KBM-7 (cell line): ENCODE measurements at regions not wholly inside any gene's neighbourhood (a gene's known extent, or its start where the extent isn't known, plus 50 kb on each side); places are given as distances from the start of the nearest gene placed in this dataset.

Source experiments
- DNase-seq: peaks from one replicate; pipeline ENCODE4 v3.0.0-alpha.2; 2015
- in situ Hi-C: fragments of 300-500 bp; cut with MboI; formaldehyde crosslinking; loops from 2 replicates; pipeline ENCODE4 v1.14.3; 2020; ENCODE audit warnings: low sequenced_read_pairs, low pct_unique_long_range_greater_than_20kb, mixed read lengths

DNA sequence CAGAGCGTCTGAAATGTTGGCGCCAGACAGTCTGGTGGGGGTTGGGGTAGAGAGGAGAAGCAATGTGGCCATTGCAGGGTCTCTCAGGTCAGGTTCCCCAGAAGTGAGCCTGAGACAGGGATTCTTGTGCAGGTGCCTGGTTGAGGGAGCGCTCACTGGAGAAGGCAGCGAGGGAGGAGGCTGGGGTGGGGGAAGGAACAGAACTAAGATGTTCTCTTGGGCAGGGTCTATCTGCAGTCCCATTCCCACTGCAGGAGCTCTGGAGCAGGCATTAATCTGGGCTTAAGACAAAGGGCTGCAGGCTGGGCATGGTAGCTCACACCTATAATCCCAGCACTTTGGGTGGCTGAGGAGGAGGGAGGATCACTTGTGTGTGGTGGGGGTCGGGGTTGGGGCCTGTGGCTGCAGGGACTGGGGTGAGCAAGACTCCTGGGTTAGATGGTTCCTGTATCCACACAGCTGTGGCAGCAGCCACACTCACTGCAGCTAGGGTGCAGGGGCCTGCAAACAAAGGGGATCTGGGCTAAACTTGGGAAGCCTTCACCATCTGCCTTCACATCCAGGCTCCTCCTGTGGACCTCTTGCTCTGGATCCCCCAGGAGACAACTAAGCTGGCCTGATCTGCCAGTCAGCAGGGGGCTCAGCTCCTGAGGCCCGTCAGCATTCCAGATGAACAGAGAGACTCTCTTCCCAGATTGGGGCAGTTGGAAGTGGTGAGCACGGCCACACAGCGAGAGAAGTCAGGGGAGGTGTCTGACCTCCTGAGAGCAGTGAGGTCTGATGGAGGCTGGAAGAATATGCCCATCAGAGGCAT is 172.5 kb downstream of the ABHD5 start:
- no peak for DNase-seq
- in situ Hi-C loops = loop anchor here (25.0 kb wide), 1 partner anchor 324 kb away; no protein-coding TSS in a partner anchor

DNA sequence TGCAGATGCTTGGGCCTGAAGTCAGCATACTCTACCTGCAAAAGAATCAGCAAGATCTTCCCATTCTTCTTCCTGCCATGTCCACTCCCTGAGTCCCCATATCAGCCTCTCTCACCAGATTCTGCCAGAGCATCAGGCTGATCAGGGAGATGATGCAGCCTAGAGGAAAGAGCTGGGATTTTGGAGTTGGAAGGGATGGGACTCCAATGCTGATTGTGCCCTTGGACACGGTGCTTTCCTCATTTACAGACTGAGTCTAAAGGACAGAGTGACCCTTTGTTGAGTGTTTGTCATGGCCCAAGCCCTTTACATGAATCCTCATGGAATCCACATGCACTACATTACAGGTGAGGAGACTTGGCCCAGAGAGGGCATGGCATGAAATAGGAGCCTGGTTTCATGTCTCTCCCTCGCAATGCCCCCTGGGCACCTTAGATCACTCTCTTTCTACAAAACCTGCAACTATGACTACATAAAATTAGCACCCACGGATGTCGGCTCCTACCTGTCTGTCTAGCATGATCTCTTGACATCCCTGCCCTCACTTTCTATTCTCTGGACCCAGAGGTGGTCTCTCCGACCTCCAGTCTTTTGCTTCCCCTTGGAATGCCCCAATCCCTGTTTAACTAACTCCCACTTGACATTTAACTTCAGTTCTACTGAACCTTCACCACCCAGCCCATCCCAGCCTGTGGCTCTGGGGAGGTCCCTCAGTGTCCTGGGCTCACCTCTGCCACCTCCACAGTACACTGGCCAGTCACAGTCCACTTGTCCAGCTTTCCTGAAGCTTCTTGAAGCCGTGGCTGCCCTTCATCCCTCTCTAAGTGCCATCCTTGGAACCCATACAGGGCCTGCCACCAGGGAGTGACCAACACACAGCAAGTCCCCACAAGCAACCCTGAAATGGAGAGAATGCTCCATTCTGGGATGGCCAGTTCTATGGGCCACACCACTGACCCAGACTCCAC is 173.5 kb downstream of the ABHD5 start:
- no peak for DNase-seq
- in situ Hi-C loops = loop anchor here (25.0 kb wide), 1 partner anchor 323 kb away; no protein-coding TSS in a partner anchor

DNA sequence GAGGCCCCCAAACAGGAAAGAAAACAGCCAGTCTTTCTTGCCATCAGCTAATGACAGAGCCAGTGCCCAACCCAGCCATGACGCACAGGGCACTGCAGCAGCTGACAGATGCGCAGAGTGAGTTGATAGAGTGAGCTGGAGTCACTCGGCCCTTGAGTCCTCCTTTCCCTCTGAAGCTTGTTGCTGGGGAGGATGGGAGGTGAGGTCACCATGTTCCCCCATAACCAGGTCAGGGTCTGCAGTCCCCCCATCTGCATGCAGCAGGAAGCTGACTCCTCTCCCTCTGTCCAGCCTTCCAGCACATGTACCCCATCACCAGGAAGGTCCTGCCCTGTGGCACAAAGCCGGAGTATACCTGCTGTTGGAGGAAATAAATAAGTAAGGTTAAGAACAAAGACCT is 174.6 kb downstream of the ABHD5 start:
- DNase-seq = no peak
- in situ Hi-C loops = loop anchor here (25.0 kb wide), 1 partner anchor 322 kb away; no protein-coding TSS in a partner anchor

DNA sequence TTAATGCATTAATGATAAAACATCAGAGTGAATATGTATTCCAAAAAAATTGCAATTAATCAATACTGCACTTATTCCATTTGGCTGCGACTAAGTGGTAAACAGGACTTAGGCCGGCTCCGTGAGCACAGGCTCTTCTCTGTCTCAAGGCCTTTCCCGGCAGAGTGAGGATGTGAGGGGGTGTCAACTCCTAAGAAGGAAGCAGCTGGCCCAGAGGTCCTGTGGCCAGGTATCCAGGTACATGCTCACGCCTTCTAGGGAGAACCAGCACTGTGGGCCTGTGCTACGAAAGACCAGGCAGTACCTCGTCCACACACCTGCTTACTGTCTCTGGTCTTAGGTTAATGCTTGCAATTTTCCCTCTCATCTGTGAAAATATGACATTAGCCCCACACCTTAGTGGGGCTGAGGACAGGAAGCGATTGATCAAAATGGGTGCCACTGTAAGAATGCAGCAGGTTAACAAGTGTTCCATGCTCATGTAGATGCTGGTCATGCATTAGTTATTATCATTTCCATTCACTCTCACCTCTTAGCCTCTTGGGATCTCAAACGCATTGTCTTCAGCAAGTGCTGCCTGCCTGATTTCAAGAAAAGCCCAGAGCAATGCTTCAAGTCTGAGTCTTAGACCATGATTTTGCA is 175.3 kb downstream of the ABHD5 start:
- in situ Hi-C loops = loop anchor here (25.0 kb wide), 1 partner anchor 321 kb away; no protein-coding TSS in a partner anchor
- DNase-seq = no peak

DNA sequence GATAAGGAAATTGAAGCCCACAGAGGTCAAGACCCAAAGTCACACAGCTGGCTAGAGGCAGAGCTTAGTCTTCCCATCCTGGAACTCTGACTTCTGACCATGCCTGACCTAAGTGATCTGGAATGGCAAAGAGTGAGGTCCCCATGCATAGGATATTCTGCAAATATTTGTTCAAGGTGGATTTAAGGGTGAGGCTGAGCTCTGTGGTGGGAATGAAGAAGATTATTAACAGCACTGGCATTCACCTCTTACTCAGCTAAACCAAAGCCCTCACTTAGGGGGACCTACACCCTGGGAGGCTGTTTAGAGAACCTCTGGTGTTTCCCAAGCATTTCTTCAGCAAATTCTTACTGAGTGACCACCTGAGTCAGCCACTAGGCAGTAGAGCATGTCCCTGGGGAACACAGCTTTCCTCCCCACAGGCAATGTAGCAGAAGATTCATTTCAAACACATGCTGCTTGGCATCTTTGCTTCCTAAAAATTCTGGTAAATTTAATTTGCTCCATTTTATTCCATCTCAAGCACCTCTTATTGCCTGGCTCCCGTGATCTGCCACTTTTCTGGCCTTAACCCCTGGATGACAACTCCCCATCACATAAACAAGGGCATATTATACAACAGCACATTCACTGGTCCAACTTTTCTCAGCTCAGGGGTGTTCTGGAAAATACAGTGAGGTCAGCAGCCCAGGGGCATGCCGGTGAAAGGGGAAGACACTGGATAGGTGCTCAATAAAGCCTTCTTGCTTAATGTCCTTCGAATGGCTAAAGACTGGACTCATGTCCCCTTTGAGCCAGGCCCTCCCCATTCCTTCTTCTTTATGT is 176.0 kb downstream of the ABHD5 start:
- no peak for DNase-seq
- in situ Hi-C loops = loop anchor here (25.0 kb wide), 1 partner anchor 321 kb away; no protein-coding TSS in a partner anchor

DNA sequence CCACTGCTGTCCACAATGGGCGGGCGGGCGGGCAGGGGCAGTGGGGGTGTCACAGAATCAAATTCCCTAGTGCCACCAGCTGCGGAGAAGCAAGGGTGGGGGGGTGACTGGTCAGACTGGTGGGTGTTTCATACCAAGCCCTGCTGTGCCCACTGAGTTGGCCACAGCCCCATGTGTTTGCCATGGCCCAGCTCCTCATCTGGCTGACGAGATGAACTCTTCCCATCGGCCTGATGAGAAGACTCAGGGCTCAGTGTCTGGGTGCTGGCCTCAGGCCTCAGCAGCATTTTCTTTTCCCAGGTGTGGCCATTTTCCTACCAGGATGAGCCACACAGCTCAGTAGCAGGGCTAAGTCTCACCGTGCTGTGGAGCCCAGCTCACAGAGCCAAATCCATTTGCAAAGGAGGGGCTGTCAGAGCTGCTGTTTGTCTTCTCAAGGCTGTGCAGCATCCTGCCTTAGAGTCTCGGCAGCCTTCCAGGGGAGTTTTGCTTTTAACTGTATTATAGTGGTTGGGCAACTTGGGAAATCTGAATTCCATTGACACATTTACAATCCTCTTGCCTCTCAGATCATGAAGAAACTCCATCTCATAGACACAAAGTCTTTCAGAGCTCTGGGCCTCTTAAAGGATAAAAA is 176.8 kb downstream of the ABHD5 start:
- no peak for DNase-seq
- in situ Hi-C loops = loop anchor here (25.0 kb wide), 1 partner anchor 320 kb away; no protein-coding TSS in a partner anchor

DNA sequence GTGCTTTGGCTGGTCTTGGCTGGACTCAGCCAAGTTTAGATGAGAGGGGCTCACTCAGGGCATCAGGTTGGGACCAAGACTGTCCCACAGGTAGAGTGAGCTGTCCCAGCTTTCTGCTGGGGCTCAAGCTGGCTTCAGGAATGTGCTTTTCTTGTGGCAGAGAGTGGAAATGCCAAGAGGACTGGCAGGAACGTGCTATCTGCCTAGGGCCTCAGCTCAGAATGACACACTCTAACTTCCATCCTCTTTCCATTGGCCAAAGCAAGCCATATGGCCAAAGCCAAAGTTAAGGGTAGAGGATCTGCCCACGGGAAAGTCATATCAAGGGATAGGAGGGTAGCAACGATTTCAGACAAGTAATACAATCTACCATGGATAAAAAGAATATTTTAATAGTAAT is 178.8 kb downstream of the ABHD5 start:
- in situ Hi-C loops = loop anchor here (25.0 kb wide), 1 partner anchor 318 kb away; no protein-coding TSS in a partner anchor

DNA sequence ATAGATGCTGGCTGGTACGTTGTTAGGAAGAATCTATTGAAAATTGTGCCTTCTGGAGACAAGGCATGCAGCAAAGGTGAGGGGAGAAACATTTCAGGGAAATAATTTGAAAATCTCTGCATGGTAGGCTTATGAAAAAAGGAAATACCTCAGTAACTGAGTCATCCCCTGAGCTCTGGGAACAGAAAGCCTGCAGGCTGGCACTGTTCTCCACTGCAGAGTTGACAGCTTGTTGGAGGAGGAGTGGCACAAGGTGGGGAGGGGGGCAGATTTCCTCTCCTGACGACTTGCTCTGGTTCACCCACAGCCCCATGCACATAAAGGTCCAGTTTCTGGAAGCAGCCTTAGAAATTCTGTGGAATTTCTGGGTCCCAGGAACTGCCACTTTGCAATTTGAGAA is 179.4 kb downstream of the ABHD5 start:
- no peak for DNase-seq
- in situ Hi-C loops = loop anchor here (25.0 kb wide), 1 partner anchor 317 kb away; no protein-coding TSS in a partner anchor

More for the DNA sequence above, 178.8 kb downstream of the ABHD5 start:
- no peak for DNase-seq

DNA sequence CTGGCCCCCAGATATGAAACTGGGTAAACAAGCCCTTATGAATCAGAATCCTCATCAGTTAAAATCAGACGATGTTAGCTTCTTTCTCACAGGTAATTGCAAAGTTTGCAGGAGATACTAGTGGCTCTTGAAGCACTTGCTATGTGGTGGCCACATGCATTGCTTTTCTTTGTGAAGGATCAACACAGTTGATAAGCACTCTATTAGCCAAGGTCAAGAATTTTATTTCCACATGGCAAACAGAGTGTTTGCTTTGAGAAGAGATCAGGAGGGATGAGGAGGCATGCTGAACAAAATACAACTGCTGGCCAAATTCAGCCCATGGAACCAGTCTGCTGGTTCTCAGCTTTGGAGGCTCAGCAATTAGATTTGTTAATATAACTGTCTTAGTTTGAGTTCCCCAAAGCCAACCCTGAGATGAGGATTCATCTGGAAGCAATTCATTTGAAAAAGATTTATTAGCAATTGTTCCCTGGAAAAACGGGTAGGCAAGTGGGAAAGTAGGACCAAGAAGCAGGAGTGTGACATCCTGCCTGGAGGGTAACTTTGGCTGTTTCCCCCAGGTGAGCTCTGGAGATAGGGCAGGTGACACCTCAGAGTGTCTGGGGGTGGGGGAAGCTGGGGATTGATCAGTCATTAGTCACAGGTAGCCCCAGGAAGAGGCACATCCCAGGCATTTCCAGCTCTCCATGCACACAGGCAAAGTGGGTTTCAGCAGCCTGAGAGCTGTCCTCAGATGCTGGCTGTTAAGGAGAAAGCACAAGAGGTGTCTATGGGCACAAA is 180.3 kb downstream of the ABHD5 start:
- in situ Hi-C loops = loop anchor here (25.0 kb wide), 1 partner anchor 316 kb away; no protein-coding TSS in a partner anchor
- no peak for DNase-seq

DNA sequence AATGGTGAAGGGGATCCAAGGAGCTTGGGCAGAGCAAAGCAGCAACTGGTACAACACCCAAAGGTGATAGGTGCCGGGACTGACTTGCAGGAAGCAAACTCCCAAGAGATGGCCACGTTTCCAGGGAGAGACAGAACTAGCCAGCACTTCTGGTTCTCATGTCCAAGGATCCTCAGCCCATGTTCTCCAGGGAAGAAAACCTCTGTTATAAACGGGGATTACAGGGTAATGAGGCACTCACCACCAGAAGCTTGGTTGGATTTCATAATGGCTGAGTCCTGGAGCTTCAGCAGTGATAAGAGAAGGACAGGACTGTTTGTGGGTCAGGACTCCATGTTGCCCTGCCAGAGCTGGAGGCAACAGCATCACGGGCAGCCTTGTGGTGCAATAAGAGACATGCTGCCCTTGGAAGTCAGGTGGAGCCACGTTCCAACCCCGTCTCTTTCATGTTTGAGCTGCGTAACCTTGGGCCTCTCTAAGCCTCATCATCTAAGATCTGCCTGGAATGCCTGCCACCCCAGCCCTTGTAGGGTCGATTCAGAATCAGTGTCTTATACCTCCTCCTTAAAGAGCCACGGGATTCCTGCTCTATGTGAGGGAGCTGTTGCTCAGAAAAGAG is 181.0 kb downstream of the ABHD5 start:
- in situ Hi-C loops = loop anchor here (25.0 kb wide), 1 partner anchor 316 kb away; no protein-coding TSS in a partner anchor
- no peak for DNase-seq

DNA sequence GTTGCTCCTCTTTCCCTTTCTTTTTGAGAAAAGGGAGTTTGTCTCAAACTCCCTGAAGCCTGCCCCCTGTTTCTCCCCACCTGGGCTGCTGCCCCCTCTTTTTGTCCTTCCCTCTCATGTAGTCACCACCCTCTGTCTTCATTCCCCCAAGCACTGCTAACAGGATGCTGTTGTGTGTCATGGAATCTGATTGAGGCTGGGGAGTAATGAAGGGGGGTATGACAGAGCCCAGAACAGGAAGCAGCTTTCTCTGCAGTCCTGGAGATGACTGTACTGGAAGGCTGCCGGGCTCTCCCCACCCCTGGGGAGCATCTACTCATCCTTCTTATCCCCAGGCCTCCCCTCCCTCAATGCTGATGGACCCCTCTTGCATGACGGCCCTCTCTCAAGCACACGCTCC is 181.6 kb downstream of the ABHD5 start:
- no peak for DNase-seq
- in situ Hi-C loops = loop anchor here (25.0 kb wide), 1 partner anchor 315 kb away; no protein-coding TSS in a partner anchor

DNA sequence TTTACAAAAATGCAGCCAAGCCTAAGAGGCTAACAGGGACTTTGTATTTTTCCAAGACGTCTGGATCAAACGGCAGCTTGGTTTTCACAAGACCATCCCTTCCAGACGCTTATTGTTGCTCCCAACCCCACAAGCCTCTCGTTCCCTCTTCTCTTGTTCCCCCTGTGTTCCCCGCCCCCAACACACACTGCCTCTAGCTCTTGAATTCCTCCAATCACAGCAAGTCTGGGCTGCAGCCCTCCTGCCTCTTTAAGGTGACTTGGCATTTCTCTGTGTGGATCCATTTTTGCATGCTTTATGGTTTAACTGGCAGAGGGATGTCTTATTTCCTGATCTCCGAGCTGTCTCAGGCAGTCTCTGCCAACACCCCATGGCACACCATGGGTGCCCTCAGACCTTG is 182.2 kb downstream of the ABHD5 start:
- in situ Hi-C loops = loop anchor here (25.0 kb wide), 1 partner anchor 314 kb away; no protein-coding TSS in a partner anchor

DNA sequence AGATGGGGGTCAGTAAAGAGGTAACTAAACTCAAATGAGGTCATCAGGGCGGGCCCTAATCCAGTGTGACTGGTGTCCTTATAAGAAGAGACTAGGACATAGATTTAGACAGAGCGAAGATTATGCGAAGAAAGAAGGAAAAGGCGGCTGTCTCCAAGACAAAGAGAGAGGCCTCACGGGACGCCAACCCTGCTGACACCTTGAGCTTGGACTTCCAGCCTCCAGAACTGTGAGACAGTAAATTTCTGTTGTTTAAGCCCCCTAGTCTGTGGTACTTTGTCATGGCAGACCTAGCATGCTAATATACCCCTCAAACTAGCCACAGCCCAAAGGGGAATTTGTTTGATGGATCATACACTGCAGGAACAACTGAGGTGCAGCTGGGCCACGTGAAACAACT is 183.0 kb downstream of the ABHD5 start:
- in situ Hi-C loops = loop anchor here (25.0 kb wide), 1 partner anchor 314 kb away; no protein-coding TSS in a partner anchor
- DNase-seq = no peak

More for the DNA sequence above, 182.2 kb downstream of the ABHD5 start:
- no peak for DNase-seq

DNA sequence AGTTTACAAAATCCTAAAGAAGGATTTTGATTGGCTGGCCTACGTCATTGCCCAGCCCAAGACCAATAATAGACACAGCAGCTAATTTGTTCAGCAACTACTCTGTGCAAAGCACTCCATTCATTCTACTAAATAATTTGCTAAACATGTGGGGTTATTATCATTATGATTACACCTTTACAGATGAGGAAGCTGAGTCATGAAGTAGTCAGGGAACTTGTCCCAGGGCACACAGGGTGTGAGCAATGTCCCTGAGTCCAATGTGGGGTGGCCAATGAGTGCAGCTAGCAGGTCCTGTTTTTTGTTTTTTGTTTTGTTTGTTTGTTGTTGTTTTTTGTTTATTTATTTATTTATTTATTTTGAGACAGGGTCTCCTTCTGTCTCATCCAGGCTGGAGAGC is 183.6 kb downstream of the ABHD5 start:
- in situ Hi-C loops = loop anchor here (25.0 kb wide), 1 partner anchor 313 kb away; no protein-coding TSS in a partner anchor
- DNase-seq = no peak

DNA sequence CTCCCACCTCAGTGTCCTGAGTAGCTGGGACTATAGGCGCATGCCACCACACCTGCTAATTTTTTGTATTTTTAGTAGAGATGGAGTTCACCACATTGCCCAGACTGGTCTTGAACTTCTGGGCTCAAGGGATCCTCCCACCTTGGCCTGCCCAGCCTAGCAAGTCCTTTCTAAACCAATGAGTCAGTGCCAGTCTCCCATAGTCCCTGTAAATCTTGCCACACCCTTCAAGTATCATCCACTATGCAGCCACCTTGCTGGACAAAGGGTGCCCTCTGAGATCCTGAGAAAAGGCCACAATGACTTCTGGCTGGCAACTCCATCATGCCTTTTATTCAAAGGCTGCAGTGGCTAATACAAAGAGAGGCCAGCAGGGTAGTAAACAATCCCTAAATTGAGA is 184.0 kb downstream of the ABHD5 start:
- no peak for DNase-seq
- in situ Hi-C loops = loop anchor here (25.0 kb wide), 1 partner anchor 313 kb away; no protein-coding TSS in a partner anchor

DNA sequence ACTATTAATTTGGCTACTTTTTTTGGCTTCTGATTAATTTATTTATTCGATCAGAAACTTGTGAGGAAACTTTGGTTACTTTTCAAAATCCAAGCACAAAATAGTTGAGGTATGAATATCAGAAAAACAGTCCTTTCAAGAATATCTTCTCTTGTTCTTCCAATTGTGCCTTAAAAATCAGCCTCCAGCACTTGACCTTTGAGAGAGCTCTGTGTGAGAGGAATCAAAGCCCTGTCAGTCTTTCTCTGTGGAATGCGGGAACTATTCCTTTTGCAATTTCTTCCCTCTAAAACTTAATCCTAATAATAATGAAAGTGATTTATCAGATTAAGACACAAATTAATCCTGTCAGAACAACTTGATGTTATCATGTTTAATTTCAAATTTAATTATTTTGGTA is 185.9 kb downstream of the ABHD5 start:
- DNase-seq = no peak
- in situ Hi-C loops = no loop called here
